Duodenal mucosa (tissue), 2 donors: ENCODE measurements at regions not wholly inside any gene's neighbourhood (a gene's known extent, or its start where the extent isn't known, plus 50 kb on each side); places are given as distances from the start of the nearest gene placed in this dataset.

Experiments used
- H3K27ac ChIP-seq: one replicate; pipeline ENCODE4 v1.7.0; 2013; ENCODE audit warnings: low read depth, low read length
- H3K27me3 ChIP-seq, 2 donors: one replicate each; pipeline ENCODE4 v1.7.0; 2013; ENCODE audit warnings: low read length in 2 of 2, control low read depth in 1 of 2; ENCODE audit not compliant: insufficient read depth in 2 of 2, control insufficient read depth in 1 of 2
- H3K36me3 ChIP-seq, 2 donors: one replicate each; pipeline ENCODE4 v1.7.0; 2013; ENCODE audit warnings: low read length in 2 of 2, control low read depth in 1 of 2; ENCODE audit not compliant: insufficient read depth in 2 of 2, control insufficient read depth in 1 of 2
- H3K4me1 ChIP-seq, 2 donors: one replicate each; pipeline ENCODE4 v1.7.0; 2013; ENCODE audit warnings: low read length in 2 of 2, control low read depth in 1 of 2; ENCODE audit not compliant: insufficient read depth in 2 of 2, control insufficient read depth in 1 of 2
- H3K4me3 ChIP-seq, 2 donors: one replicate each; pipeline ENCODE4 v1.7.0; 2013; ENCODE audit warnings: low read length in 2 of 2, low read depth in 1 of 2
- H3K9ac ChIP-seq, 2 donors: one replicate each; pipeline ENCODE4 v1.7.0; 2013; ENCODE audit warnings: low read length in 2 of 2, low read depth in 1 of 2
- H3K9me3 ChIP-seq, 2 donors: one replicate each; pipeline ENCODE4 v1.7.0; 2013; ENCODE audit warnings: low read length in 2 of 2, control low read depth in 1 of 2; ENCODE audit not compliant: control insufficient read depth in 1 of 2

DNA sequence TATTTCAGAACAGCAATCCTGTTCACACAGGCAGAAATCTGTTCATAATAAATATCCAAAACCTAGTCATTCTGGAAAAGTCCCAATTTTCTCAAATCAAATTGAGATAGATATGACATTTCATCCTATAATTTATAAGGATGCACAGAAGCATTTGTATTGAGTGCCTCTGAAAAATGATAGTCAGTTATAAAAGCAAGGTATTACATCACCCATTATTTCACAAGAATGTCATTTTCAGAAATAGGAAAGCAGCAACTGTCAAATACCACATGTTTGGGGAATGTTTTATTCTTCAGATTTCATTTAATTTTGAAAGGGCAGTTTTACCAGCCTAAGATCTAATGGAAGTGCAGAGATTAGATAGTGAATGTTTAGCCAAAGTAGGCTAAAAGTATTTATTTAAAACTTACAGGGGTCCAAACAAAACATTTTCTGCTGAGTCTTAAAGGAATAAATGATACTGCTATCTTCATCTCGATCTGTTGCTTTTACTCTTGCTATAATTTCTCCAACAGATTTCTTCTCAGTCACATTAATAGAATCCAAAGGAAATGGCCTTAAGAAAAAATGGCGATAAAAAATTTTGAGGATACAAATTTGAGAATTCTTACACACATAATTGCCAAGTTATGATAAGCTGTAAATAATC, 185.8 kb downstream of the HGF start:
- H3K9me3 ChIP-seq = no peaks in the 10 kb centered on the region
- H3K9ac ChIP-seq = no peak overlapping the region
- H3K4me3 ChIP-seq = no peak overlapping the region
- no peaks in the 10 kb centered on the region for H3K27me3 ChIP-seq
- H3K4me1 ChIP-seq = no peaks in the 10 kb centered on the region
- no peak overlapping the region for H3K27ac ChIP-seq
- no peaks in the 10 kb centered on the region for H3K36me3 ChIP-seq

DNA sequence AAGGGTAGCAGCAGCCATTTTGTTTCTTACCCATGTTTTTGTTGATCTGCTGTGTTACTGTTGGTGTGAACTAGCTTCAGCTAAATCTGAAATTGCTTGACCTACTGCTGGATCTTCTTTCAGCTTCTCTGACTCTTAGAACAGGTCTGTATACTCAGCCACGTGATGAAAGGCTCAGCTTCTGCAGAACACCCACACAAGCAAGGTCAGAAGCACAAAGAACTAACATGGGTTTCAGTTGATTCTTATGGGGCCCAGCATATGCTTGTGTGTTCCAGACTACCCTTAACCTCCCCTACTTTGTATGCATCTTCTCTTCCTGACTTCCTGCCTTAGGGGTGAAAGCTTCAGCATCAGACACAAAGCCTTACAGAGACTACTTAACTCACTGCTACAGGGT, 186.8 kb downstream of the HGF start:
- Histone ChIP-seq H3K27me3 (no peaks in the 10 kb centered on the region), H3K27ac (no peak overlapping the region), H3K9ac (no peak overlapping the region), H3K9me3 (no peaks in the 10 kb centered on the region), H3K36me3 (no peaks in the 10 kb centered on the region), H3K4me1 (no peaks in the 10 kb centered on the region), H3K4me3 (no peak overlapping the region)

DNA sequence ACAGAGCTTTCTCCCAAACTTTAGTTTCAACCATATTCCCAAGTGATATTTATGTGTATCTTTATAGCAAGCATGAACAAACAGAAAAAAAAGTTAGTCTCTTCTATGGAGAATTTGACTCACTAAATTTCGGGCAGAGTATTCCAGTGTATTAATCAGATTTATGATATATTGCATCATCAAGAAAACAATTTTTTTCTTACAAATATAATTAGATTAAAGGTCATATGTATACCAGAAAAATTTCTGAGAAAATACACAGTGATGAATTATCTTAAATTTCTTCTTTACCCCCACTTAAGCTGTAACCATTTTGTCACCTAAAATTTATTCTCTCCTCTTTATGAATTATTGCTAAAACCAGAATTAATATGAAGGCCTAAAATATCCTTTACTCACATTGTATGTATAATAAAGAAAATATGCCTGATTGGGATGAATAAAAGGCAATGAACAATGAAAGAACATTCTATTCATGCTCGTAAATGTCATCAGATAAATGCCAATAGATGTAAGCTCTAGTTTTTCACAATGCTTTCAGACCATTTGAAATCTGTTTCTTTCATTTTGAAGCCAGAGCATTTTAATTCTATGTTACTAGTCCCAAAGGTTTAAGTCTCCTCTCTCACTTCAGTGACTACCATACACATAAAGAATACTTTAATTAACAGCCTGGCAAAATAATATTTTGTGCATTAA, 192.1 kb downstream of the HGF start:
- no peaks in the 10 kb centered on the region for H3K27me3 ChIP-seq
- no peaks in the 10 kb centered on the region for H3K9me3 ChIP-seq
- H3K9ac ChIP-seq = no peak overlapping the region
- H3K4me1 ChIP-seq = no peaks in the 10 kb centered on the region
- no peak overlapping the region for H3K27ac ChIP-seq
- H3K36me3 ChIP-seq = no peaks in the 10 kb centered on the region
- H3K4me3 ChIP-seq = no peak overlapping the region

DNA sequence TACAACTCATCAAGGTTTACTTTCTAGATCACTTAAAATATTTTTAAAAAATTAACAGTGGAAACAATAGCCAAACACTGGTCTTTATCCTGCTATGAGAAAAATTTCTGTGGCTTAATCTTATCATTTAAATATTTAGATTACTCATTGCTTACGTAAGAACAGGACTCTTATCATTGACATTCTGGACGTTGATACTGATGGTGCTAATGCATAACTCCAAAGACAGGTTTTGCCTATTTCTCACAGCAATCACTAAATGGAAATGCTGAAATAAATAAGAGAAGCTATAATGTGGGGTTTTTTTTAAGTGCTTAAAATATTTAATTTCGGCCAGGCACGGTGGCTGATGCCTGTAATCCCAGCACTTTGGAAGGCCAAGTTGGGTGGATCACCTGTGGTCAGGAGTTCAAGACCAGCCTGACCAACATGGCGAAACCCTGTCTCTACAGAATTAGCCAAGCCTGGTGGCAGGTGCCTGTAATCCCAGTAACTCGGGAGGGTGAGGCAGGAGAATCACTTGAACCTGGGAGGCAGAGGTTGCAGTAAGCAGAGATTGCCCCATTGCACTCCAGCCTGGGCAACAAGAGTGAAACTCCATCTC, 195.0 kb downstream of the HGF start:
- H3K27me3 ChIP-seq = no peaks in the 10 kb centered on the region

DNA sequence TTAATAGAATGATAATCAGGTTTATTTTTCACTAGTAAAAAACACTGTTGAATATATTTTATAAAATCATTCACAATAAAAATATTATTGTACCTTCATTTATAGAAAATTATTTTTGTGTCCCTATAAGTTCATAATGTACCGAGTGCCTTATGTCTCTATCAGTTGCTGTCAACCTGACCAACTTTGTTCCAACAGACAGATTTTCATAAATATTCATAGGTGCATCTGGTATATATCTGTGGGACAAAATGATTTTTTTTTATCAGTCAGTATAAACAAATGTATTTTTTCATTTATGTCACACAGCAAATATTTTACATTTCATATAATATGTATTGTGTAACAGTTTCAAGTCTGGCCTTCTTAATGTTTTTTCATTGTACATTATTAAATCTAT, 195.9 kb downstream of the HGF start:
- Histone ChIP-seq H3K27ac (no peak overlapping the region), H3K9ac (no peak overlapping the region), H3K27me3 (no peaks in the 10 kb centered on the region), H3K4me1 (no peaks in the 10 kb centered on the region), H3K9me3 (no peaks in the 10 kb centered on the region), H3K4me3 (no peak overlapping the region), H3K36me3 (no peaks in the 10 kb centered on the region)

More for the DNA sequence above, 195.0 kb downstream of the HGF start:
- Histone ChIP-seq H3K4me3 (no peak overlapping the region), H3K36me3 (no peaks in the 10 kb centered on the region), H3K9me3 (no peaks in the 10 kb centered on the region), H3K27ac (no peak overlapping the region), H3K4me1 (no peaks in the 10 kb centered on the region), H3K9ac (no peak overlapping the region)

DNA sequence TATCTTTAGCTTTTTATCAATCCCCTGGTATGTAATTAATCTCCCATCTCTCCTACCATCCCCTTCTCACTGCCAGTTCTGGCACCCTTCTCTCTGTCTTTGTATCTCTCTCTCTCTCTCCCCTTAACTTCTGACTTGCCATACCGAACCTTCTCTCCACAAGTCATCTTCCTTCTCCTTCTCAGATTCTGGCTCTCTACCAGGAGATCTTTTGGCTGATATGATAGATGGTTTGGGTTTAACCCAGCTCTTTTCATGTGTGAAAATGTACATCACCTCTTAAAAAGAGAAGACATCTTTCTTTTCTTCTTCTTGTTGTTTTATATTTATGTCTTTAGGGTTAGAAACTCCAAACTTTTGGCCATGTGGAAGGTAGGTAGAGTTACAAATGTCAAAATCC, 196.7 kb downstream of the HGF start:
- H3K9me3 ChIP-seq = no peaks in the 10 kb centered on the region
- H3K4me3 ChIP-seq = no peak overlapping the region
- no peak overlapping the region for H3K27ac ChIP-seq
- no peaks in the 10 kb centered on the region for H3K4me1 ChIP-seq
- H3K9ac ChIP-seq = no peak overlapping the region
- H3K36me3 ChIP-seq = no peaks in the 10 kb centered on the region
- no peaks in the 10 kb centered on the region for H3K27me3 ChIP-seq

DNA sequence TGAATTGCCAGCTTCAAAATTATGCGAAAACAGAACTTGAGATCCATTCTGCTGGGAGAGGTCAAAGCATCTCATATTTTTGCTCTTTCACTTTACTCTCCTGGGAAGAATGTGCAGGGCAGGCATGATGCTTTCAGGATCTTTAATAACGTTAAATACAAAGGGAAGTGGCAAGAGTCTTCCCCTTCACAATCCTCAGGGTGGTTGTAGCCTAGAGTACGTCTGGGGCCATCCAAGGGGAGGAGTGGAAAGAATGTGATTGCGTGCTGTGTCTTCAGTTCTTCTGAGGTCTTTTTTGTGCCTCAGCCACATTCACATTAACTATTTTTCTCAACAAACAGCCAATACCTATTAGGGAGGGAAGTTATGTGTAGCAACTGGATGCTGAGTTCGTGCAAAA, 207.3 kb downstream of the HGF start:
- Histone ChIP-seq H3K27ac (no peak overlapping the region), H3K4me1 (no peaks in the 10 kb centered on the region), H3K27me3 (no peaks in the 10 kb centered on the region), H3K4me3 (no peak overlapping the region), H3K36me3 (no peaks in the 10 kb centered on the region), H3K9me3 (no peaks in the 10 kb centered on the region), H3K9ac (no peak overlapping the region)

DNA sequence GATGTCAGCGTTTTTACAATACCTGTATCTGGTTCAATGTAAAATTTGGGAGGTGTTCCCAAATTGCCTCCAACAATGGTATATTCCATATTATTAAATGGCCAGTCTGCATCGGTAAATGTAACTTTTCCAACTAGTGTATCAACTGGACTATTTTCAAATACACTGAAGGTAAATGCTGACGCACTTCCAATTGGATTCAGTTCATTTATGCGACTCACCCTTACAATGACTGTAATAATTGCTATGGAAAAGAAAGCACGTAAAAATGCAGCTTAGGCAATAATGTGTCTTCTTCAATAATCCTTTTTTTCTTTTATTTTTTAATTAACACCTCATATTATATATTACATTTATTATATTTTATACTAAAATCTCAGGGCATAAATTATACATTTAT, 209.1 kb downstream of the HGF start:
- H3K27me3 ChIP-seq = no peaks in the 10 kb centered on the region
- no peak overlapping the region for H3K4me3 ChIP-seq
- no peak overlapping the region for H3K9ac ChIP-seq
- H3K4me1 ChIP-seq = no peaks in the 10 kb centered on the region
- H3K9me3 ChIP-seq = no peaks in the 10 kb centered on the region
- no peak overlapping the region for H3K27ac ChIP-seq
- no peaks in the 10 kb centered on the region for H3K36me3 ChIP-seq

DNA sequence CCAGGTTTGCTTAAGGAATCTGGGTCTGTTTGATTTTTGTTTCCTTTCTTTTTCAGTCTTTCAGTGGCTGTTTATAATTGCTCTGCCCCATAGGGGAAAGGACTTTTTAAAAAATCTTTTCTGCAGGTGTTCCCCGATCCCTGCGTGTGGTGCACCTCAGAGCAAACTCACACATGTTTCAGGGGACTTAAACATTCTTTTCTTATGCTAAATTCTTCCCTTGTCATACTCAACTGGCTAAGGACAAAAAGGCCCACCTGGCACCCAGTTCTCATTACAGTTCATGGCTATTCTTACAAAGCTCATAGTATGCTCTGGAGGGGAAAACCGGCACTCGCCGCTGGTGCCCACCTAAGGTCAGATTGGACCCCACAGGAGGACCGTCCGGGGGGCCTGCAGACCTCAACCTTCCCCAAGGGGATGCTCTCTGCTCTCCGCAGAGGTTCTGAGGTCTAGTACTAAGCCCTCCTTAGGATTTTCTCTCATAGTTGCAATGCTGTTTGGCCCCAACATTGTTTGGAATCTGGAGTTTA, 220.3 kb downstream of the HGF start:
- Histone ChIP-seq H3K27ac (no peak overlapping the region), H3K9me3 (no peaks in the 10 kb centered on the region), H3K4me3 (no peak overlapping the region), H3K4me1 (no peaks in the 10 kb centered on the region), H3K9ac (no peak overlapping the region), H3K27me3 (no peaks in the 10 kb centered on the region), H3K36me3 (no peaks in the 10 kb centered on the region)

DNA sequence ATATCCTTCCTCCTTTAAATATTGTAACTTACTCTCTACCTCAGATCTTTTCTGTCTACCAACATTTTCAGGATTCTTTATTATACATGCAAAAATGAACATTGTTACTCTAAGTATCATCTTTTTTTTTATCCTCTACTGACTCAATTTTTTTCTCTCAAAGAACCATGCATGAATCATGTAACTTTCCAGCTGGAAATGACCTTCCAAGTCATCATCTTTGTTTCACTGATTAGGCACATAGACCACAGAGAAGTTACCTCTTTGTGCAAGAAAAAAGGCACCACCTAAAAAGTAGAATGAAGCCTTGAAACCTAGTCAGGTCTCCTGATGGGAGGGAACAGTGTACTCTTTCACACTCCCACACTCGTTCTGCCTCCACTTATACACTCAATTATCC, 234.9 kb downstream of the HGF start:
- no peaks in the 10 kb centered on the region for H3K9me3 ChIP-seq
- no peaks in the 10 kb centered on the region for H3K27me3 ChIP-seq
- H3K4me1 ChIP-seq = no peaks in the 10 kb centered on the region
- H3K27ac ChIP-seq = no peak overlapping the region
- no peaks in the 10 kb centered on the region for H3K36me3 ChIP-seq
- no peak overlapping the region for H3K9ac ChIP-seq
- H3K4me3 ChIP-seq = no peak overlapping the region
